Uterus (tissue), 2 donors: ENCODE measurements at regions not wholly inside any gene's neighbourhood (a gene's known extent, or its start where the extent isn't known, plus 50 kb on each side); places are given as distances from the start of the nearest gene placed in this dataset.

Experiments
- POLR2A ChIP-seq, 2 donors: fragments of 450-650 bp; IDR thresholded peaks; one replicate each; pipeline ENCODE4 v1.6.1; 2016; ENCODE audit warnings: antibody characterized with exemption in 2 of 2, mild to moderate bottlenecking in 1 of 2, moderate library complexity in 1 of 2
- TF ChIP-seq, protein P1 (sequence below), 4 experiments: fragments of 200-600 bp in 2 of 4; fragments of 450-650 bp in 2 of 4; sonication (generic) in 2 of 4; IDR thresholded peaks; one replicate each; pipeline ENCODE4 v1.5.1; 2016 to 2019; ENCODE audit warnings: antibody characterized with exemption in 4 of 4, mild to moderate bottlenecking in 2 of 4, moderate library complexity in 1 of 4

DNA sequence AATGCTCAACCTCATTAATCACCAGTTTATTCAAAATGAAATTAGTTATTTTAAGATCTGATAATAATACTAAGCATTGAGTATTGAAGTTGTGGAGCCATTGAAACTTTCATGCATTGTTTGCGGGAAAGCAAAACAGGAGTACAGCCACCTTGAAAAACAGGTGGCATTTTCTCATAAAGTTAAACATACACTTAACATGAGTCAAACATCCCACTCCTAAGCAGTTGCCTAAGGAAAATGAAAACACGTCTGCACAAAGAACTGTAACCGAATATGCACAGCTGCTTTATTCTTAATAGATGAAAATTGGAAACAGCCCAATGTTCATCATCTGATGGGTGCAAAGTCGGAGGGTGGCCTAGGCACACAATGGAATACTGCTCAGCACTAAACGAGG, 177.3 kb downstream of the IRX2 start:
- no peak for TF ChIP-seq POLR2A (IDR thresholded peaks at IDR 0.05)
- TF ChIP-seq, protein P1, sequence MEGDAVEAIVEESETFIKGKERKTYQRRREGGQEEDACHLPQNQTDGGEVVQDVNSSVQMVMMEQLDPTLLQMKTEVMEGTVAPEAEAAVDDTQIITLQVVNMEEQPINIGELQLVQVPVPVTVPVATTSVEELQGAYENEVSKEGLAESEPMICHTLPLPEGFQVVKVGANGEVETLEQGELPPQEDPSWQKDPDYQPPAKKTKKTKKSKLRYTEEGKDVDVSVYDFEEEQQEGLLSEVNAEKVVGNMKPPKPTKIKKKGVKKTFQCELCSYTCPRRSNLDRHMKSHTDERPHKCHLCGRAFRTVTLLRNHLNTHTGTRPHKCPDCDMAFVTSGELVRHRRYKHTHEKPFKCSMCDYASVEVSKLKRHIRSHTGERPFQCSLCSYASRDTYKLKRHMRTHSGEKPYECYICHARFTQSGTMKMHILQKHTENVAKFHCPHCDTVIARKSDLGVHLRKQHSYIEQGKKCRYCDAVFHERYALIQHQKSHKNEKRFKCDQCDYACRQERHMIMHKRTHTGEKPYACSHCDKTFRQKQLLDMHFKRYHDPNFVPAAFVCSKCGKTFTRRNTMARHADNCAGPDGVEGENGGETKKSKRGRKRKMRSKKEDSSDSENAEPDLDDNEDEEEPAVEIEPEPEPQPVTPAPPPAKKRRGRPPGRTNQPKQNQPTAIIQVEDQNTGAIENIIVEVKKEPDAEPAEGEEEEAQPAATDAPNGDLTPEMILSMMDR (IDR thresholded peaks at IDR 0.05): no peak
